H9 (cell line): ENCODE measurements at regions not wholly inside any gene's neighbourhood (a gene's known extent, or its start where the extent isn't known, plus 50 kb on each side); places are given as distances from the start of the nearest gene placed in this dataset.

Source experiments
- DNase-seq: peaks from one replicate; pipeline ENCODE4 v3.0.0-alpha.2; 2017
- H2AFZ ChIP-seq: one replicate; pipeline ENCODE4 v1.6.1; 2013; ENCODE audit warnings: mild to moderate bottlenecking, low read length, control low read depth, moderate library complexity
- H2AK5ac ChIP-seq: 2 replicates; pipeline ENCODE4 v1.6.1; 2013; ENCODE audit warnings: low read length, control low read depth, mixed read lengths; ENCODE audit not compliant: insufficient read length
- H2BK120ac ChIP-seq: one replicate; pipeline ENCODE4 v1.6.1; 2013; ENCODE audit warnings: low read depth, mild to moderate bottlenecking, low read length, control low read depth, inconsistent platforms; ENCODE audit not compliant: poor library complexity, severe bottlenecking
- H2BK12ac ChIP-seq: 2 replicates; pipeline ENCODE4 v1.6.1; 2013; ENCODE audit warnings: low read length, control low read depth, mixed read lengths, low read depth; ENCODE audit not compliant: insufficient read length
- H2BK15ac ChIP-seq: 2 replicates; pipeline ENCODE4 v1.6.1; 2013; ENCODE audit warnings: low read depth, low read length, control low read depth
- H2BK20ac ChIP-seq: one replicate; pipeline ENCODE4 v1.6.1; 2013; ENCODE audit warnings: low read depth, mild to moderate bottlenecking, low read length, control low read depth, inconsistent platforms; ENCODE audit not compliant: poor library complexity, severe bottlenecking
- H2BK5ac ChIP-seq: 2 replicates; pipeline ENCODE4 v1.6.1; 2013; ENCODE audit warnings: low read length, control low read depth, mixed read lengths; ENCODE audit not compliant: insufficient read length
- H3K14ac ChIP-seq: 2 replicates; pipeline ENCODE4 v1.6.1; 2013; ENCODE audit warnings: low read length, control low read depth; ENCODE audit not compliant: insufficient read depth
- H3K18ac ChIP-seq: 2 replicates; pipeline ENCODE4 v1.6.1; 2013; ENCODE audit warnings: low read depth, mild to moderate bottlenecking, mixed read lengths, low read length, control low read depth; ENCODE audit not compliant: insufficient read length
- H3K23ac ChIP-seq: 2 replicates; pipeline ENCODE4 v1.6.1; 2013; ENCODE audit warnings: low read length, control low read depth, mixed read lengths, low read depth; ENCODE audit not compliant: insufficient read length
- H3K23me2 ChIP-seq: 2 replicates; pipeline ENCODE4 v1.6.1; 2013; ENCODE audit warnings: low read depth, mild to moderate bottlenecking, mixed read lengths, low read length, control low read depth; ENCODE audit not compliant: insufficient read length, poor library complexity, severe bottlenecking
- H3K27ac ChIP-seq: 2 replicates; pipeline ENCODE4 v1.5.1; 2013; ENCODE audit warnings: low read length, control low read depth, mixed read lengths, low read depth; ENCODE audit not compliant: insufficient read length
- H3K27me3 ChIP-seq: 2 replicates; pipeline ENCODE4 v1.6.1; 2013; ENCODE audit warnings: low read length, control low read depth, inconsistent platforms; ENCODE audit not compliant: insufficient read depth
- H3K4ac ChIP-seq: 2 replicates; pipeline ENCODE4 v1.6.1; 2013; ENCODE audit warnings: low read depth, mild to moderate bottlenecking, control low read depth, inconsistent platforms, low read length, moderate library complexity
- H3K4me1 ChIP-seq: 2 replicates; pipeline ENCODE4 v1.6.1; 2013; ENCODE audit warnings: low read length, control low read depth, inconsistent platforms; ENCODE audit not compliant: insufficient read depth
- H3K4me2 ChIP-seq: 2 replicates; pipeline ENCODE4 v1.6.1; 2013; ENCODE audit warnings: low read length, control low read depth, mixed read lengths; ENCODE audit not compliant: insufficient read length, insufficient read depth
- H3K56ac ChIP-seq: 2 replicates; pipeline ENCODE4 v1.6.1; 2013; ENCODE audit warnings: low read depth, mild to moderate bottlenecking, mixed read lengths, low read length, control low read depth; ENCODE audit not compliant: insufficient read length
- H3K79me1 ChIP-seq: 2 replicates; pipeline ENCODE4 v1.6.1; 2013; ENCODE audit warnings: low read depth, mild to moderate bottlenecking, moderate library complexity, low read length, control low read depth, inconsistent platforms; ENCODE audit not compliant: insufficient read depth, poor library complexity, severe bottlenecking
- H3K79me2 ChIP-seq: 2 replicates; pipeline ENCODE4 v1.6.1; 2013; ENCODE audit warnings: low read length, control low read depth, inconsistent platforms; ENCODE audit not compliant: insufficient read depth
- H3K9ac ChIP-seq: 2 replicates; pipeline ENCODE4 v1.6.1; 2013; ENCODE audit warnings: low read length, control low read depth, mixed read lengths; ENCODE audit not compliant: insufficient read length; ENCODE audit errors: extremely low read depth
- H3K9me3 ChIP-seq: one replicate; pipeline ENCODE4 v1.6.1; 2013; ENCODE audit warnings: low read depth, low read length, inconsistent platforms; ENCODE audit not compliant: control insufficient read depth
- H3T11ph ChIP-seq: one replicate; pipeline ENCODE4 v1.6.1; 2013; ENCODE audit warnings: mild to moderate bottlenecking, low read length, control low read depth, inconsistent platforms
- H4K20me1 ChIP-seq: one replicate; pipeline ENCODE4 v1.6.1; 2013; ENCODE audit not compliant: control insufficient read depth, insufficient read length, insufficient read depth
- H4K5ac ChIP-seq: 2 replicates; pipeline ENCODE4 v1.6.1; 2013; ENCODE audit warnings: low read depth, mild to moderate bottlenecking, mixed read lengths, low read length, control low read depth; ENCODE audit not compliant: insufficient read length
- H4K8ac ChIP-seq: replicated peaks from 2 replicates; pipeline ENCODE4 v1.6.1; 2013; ENCODE audit warnings: low read length, control low read depth, mixed read lengths, low read depth; ENCODE audit not compliant: insufficient read length
- H4K91ac ChIP-seq: 2 replicates; pipeline ENCODE4 v1.6.1; 2013; ENCODE audit warnings: low read depth, mild to moderate bottlenecking, moderate library complexity, mixed read lengths, low read length, control low read depth; ENCODE audit not compliant: insufficient read length
- H3K27ac Mint-ChIP-seq, 3 experiments: 2 replicates in 2 of 3; 3 replicates in 1 of 3; pipeline ENCODE4 v1.8.0; 2020 to 2021; ENCODE audit warnings: mixed read lengths in 3 of 3, mild to moderate bottlenecking in 1 of 3, moderate library complexity in 1 of 3
- H3K27me3 Mint-ChIP-seq: 2 replicates; pipeline ENCODE4 v1.8.0; 2021; ENCODE audit warnings: low read depth, mild to moderate bottlenecking, moderate library complexity, mixed read lengths
- H3K36me3 Mint-ChIP-seq, 3 experiments: 2 replicates in 2 of 3; 3 replicates in 1 of 3; pipeline ENCODE4 v1.8.0; 2020 to 2021; ENCODE audit warnings: low read depth in 3 of 3, mixed read lengths in 3 of 3; ENCODE audit not compliant: insufficient read depth in 1 of 3
- H3K4me1 Mint-ChIP-seq, 2 experiments: 2 replicates each; pipeline ENCODE4 v1.8.0; 2020; ENCODE audit warnings: mixed read lengths in 2 of 2
- H3K4me3 Mint-ChIP-seq, 2 experiments: 2 replicates in 1 of 2; 3 replicates in 1 of 2; pipeline ENCODE4 v1.8.0; 2020 to 2021; ENCODE audit warnings: mild to moderate bottlenecking in 2 of 2, mixed read lengths in 2 of 2, moderate library complexity in 1 of 2
- H3K9me3 Mint-ChIP-seq, 2 experiments: 2 replicates in 1 of 2; 3 replicates in 1 of 2; pipeline ENCODE4 v1.8.0; 2020; ENCODE audit warnings: mild to moderate bottlenecking in 2 of 2, mixed read lengths in 2 of 2, moderate library complexity in 1 of 2
- WGBS: extraction: QIAGEN DNeasy Blood & Tissue Kit; methylation state at CpG from one replicate; pipeline ENCODE4 v1.1.7; 2013; ENCODE audit warnings: missing lambda C conversion rate, low lambda C conversion rate, mixed read lengths; ENCODE audit not compliant: insufficient read length; ENCODE audit errors: extremely low coverage; 5-methylcytosine and 5-hydroxymethylcytosine counted together
- TF ChIP-seq, protein P1 (sequence below): fragments of 200-600 bp; sonication (generic); conservative IDR thresholded peaks from 3 replicates; pipeline ENCODE4 v1.8.0; 2021; ENCODE audit warnings: antibody characterized with exemption, mild to moderate bottlenecking

DNA sequence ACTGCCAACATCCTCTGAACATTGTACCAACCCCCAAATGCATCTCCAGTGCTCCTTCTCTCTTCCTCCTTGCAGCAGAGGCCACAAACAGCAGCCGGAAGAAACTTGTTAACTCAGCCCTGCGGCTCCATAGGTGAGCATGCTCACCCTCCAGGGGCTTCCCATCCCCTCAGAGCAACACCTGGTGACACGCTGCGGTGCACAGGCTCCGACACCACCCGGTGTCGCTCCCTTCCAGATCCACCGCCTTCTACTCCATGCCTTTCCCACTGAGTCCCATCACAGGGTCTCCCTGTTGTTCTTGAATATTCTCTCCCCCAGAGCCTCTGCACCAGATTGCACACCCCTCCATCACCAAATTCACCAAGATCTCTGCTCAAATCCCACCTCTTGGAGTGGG lies 171.5 kb upstream of the FHL2 start:
- H2BK12ac ChIP-seq = no peak overlapping the region
- H3K27ac ChIP-seq = no peak overlapping the region
- no peaks in the 10 kb centered on the region for H4K20me1 ChIP-seq
- no peak overlapping the region for H3K23ac ChIP-seq
- no peak overlapping the region for H3K14ac ChIP-seq
- H2BK5ac ChIP-seq = no peak overlapping the region
- no peak overlapping the region for H3K56ac ChIP-seq
- no peak overlapping the region for H3K9ac ChIP-seq
- Mint-ChIP-seq H3K4me3 (no peak overlapping the region), H3K27ac (no peak overlapping the region), H3K9me3 (no peaks in the 10 kb centered on the region), H3K36me3 (no peaks in the 10 kb centered on the region), H3K27me3 (peaks cover 7% of the 10 kb centered on the region), H3K4me1 (peaks cover 4 to 7% of the 10 kb centered on the region in 2 experiments)
- H3K4ac ChIP-seq = no peak overlapping the region
- H3K23me2 ChIP-seq = no peaks in the 10 kb centered on the region
- no peak for DNase-seq
- H3K27me3 ChIP-seq = no peaks in the 10 kb centered on the region
- H3K79me1 ChIP-seq = no peaks in the 10 kb centered on the region
- no peak overlapping the region for H2AK5ac ChIP-seq
- no peak overlapping the region for H3T11ph ChIP-seq
- no peak overlapping the region for H2BK120ac ChIP-seq
- H3K4me2 ChIP-seq = no peak overlapping the region
- no peaks in the 10 kb centered on the region for H3K4me1 ChIP-seq
- TF ChIP-seq, protein P1, sequence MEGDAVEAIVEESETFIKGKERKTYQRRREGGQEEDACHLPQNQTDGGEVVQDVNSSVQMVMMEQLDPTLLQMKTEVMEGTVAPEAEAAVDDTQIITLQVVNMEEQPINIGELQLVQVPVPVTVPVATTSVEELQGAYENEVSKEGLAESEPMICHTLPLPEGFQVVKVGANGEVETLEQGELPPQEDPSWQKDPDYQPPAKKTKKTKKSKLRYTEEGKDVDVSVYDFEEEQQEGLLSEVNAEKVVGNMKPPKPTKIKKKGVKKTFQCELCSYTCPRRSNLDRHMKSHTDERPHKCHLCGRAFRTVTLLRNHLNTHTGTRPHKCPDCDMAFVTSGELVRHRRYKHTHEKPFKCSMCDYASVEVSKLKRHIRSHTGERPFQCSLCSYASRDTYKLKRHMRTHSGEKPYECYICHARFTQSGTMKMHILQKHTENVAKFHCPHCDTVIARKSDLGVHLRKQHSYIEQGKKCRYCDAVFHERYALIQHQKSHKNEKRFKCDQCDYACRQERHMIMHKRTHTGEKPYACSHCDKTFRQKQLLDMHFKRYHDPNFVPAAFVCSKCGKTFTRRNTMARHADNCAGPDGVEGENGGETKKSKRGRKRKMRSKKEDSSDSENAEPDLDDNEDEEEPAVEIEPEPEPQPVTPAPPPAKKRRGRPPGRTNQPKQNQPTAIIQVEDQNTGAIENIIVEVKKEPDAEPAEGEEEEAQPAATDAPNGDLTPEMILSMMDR = no peak
- no peak overlapping the region for H4K5ac ChIP-seq
- WGBS = no CpG with 5 or more reads among the region's 8 CpGs
- H4K91ac ChIP-seq = no peak overlapping the region
- H2BK15ac ChIP-seq = no peak overlapping the region
- no peak overlapping the region for H4K8ac ChIP-seq
- H2AFZ ChIP-seq = no peak overlapping the region
- H3K9me3 ChIP-seq = no peaks in the 10 kb centered on the region
- no peak overlapping the region for H3K18ac ChIP-seq
- H3K79me2 ChIP-seq = 0 out of 2 replicates have a peak, but pooled peaks cover 2% of the 10 kb centered on the region
- no peak overlapping the region for H2BK20ac ChIP-seq
